ENCODE measurements at regions not wholly inside any gene's neighbourhood (a gene's known extent, or its start where the extent isn't known, plus 50 kb on each side); places are given as distances from the start of the nearest gene placed in this dataset.

- TF ChIP-seq, protein P1, sequence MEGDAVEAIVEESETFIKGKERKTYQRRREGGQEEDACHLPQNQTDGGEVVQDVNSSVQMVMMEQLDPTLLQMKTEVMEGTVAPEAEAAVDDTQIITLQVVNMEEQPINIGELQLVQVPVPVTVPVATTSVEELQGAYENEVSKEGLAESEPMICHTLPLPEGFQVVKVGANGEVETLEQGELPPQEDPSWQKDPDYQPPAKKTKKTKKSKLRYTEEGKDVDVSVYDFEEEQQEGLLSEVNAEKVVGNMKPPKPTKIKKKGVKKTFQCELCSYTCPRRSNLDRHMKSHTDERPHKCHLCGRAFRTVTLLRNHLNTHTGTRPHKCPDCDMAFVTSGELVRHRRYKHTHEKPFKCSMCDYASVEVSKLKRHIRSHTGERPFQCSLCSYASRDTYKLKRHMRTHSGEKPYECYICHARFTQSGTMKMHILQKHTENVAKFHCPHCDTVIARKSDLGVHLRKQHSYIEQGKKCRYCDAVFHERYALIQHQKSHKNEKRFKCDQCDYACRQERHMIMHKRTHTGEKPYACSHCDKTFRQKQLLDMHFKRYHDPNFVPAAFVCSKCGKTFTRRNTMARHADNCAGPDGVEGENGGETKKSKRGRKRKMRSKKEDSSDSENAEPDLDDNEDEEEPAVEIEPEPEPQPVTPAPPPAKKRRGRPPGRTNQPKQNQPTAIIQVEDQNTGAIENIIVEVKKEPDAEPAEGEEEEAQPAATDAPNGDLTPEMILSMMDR (optimal IDR thresholded peaks at IDR 0.05 in 1 of 3, IDR thresholded peaks at IDR 0.05 in 1 of 3, conservative IDR thresholded peaks at IDR 0.05 in 1 of 3; ENCODE audit: extremely low read depth in 1 of 3, insufficient read depth in 2 of 3, low read length in 3 of 3), result no peak
- TF ChIP-seq EZH2 (IDR thresholded peaks at IDR 0.05; ENCODE audit: low read length), result no peak
Observed at GRCh38 chr9:87198716-87199115, 251.4 kb upstream of the GAS1 start.
